GM10248 (cell line): ENCODE measurements at regions not wholly inside any gene's neighbourhood (a gene's known extent, or its start where the extent isn't known, plus 50 kb on each side); places are given as distances from the start of the nearest gene placed in this dataset.

Experiments
- CTCF ChIA-PET: fragments of 300-600 bp; sonication (Branson Sonifier 250); formaldehyde crosslinking; extraction: SDS; loops from one replicate; lab custom pipeline; 2021; ENCODE audit warnings: antibody characterized with exemption; lab: Yijun Ruan, JAX
- POLR2A ChIA-PET: fragments of 350-650 bp; sonication (Branson Sonifier 250); formaldehyde crosslinking; extraction: SDS; loops from one replicate; lab custom pipeline; 2020; ENCODE audit warnings: antibody characterized with exemption; lab: Yijun Ruan, JAX
- DNase-seq: peaks from one replicate; pipeline ENCODE4 v3.0.0; 2012; ENCODE audit errors: extremely low spot score
- TF ChIP-seq, protein P1 (sequence below): IDR thresholded peaks from 2 replicates; pipeline ENCODE4 v1.5.1; 2012; ENCODE audit warnings: mild to moderate bottlenecking, low read depth; ENCODE audit errors: extremely low read depth, missing control alignments, control extremely low read depth

DNA sequence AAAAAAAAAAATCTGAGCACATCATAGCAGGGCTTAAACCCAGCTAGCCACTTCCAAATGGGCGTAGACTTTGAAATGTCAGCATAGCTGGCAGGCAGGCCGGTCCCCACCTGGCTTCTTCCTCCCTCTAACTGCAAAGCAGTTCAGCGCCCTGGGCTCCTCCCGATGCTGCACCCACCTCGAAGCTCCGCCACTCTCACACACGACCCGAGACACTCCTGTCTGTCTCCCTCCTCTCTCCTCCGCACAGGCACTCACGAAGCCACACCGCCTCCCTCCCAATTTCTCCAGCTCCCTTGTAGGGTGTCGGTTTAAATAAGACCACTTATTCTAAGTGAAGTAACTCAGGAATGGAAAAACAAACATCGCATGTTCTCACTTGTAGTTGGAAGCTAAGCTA, 301.3 kb downstream of the NPHP4 start:
- TF ChIP-seq, protein P1, sequence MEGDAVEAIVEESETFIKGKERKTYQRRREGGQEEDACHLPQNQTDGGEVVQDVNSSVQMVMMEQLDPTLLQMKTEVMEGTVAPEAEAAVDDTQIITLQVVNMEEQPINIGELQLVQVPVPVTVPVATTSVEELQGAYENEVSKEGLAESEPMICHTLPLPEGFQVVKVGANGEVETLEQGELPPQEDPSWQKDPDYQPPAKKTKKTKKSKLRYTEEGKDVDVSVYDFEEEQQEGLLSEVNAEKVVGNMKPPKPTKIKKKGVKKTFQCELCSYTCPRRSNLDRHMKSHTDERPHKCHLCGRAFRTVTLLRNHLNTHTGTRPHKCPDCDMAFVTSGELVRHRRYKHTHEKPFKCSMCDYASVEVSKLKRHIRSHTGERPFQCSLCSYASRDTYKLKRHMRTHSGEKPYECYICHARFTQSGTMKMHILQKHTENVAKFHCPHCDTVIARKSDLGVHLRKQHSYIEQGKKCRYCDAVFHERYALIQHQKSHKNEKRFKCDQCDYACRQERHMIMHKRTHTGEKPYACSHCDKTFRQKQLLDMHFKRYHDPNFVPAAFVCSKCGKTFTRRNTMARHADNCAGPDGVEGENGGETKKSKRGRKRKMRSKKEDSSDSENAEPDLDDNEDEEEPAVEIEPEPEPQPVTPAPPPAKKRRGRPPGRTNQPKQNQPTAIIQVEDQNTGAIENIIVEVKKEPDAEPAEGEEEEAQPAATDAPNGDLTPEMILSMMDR, result no peak

DNA sequence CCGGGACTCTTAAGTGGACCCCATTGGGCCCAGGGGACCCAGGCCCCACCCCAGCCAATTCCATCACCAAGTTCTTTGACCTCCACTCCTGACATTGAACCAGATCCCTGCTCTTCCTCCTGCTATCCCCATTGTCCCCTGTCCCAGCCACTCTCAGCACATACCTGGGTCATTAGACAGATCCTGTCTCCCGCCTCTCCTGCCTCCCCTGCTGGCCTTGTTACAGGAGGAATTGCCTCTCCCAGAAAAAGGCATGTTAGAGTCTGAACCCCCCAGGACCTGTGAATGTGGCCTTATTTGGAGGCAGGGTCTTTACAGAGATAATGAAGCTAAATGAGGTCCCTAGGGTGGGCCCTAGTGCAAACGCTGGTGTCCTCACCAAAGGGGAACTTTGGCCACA, 301.9 kb downstream of the NPHP4 start:
- no peak for DNase-seq
- ChIA-PET POLR2A (no interaction called here), CTCF (no interaction called here)
- TF ChIP-seq, protein P1, result no peak

More for the DNA sequence above, 301.3 kb downstream of the NPHP4 start:
- POLR2A ChIA-PET, result no interaction called here
- DNase-seq, result no peak
- CTCF ChIA-PET, result no interaction called here

DNA sequence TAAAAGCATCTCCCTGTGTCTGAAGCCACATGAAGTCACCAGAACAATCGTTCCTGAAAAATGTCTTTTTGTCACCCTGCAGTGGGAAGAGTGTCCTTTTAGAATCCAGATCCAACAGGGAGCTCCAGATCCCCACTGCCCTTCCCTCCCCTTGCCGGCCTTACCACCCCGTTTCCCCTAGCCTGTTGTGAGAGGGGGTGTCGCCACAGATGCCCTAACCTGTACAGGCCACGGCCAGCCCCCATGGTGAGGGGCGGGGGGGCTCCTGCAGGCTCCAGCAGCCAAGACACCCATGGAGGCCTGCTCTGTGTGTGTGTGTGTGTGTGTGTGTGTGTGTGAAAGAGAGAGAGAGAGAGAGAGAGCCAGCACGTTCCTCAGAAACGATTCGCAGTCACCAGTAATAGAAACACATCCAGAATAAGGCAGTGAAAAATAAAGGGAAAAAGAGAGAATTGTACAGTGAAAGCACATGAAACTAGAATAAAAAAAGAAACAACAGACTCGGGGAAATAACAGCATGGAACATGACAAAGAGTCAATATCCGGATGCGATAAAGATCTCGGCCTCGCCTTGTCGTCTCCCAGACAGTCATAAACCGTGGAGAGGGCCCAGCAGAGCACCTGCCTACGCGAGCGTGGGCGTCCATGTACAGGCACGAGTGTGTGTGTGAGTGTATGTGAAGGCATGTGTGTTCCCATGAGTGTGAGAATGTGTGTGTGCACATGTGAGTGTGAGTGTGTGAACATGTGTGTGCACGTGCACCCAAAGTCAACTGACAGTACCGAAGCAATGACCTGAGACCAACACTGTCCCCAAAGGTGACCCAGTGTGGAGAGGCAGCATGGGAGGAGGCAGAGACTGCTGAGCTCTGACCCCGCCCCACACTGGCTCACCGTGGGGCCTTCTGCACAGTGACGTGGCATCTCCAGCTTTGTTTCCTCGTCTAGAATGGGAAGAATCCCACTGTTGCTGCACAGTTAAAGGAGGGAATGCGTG, 303.8 kb downstream of the NPHP4 start:
- TF ChIP-seq, protein P1, result no peak
- ChIA-PET POLR2A (no interaction called here), CTCF (no interaction called here)
- DNase-seq, result no peak

DNA sequence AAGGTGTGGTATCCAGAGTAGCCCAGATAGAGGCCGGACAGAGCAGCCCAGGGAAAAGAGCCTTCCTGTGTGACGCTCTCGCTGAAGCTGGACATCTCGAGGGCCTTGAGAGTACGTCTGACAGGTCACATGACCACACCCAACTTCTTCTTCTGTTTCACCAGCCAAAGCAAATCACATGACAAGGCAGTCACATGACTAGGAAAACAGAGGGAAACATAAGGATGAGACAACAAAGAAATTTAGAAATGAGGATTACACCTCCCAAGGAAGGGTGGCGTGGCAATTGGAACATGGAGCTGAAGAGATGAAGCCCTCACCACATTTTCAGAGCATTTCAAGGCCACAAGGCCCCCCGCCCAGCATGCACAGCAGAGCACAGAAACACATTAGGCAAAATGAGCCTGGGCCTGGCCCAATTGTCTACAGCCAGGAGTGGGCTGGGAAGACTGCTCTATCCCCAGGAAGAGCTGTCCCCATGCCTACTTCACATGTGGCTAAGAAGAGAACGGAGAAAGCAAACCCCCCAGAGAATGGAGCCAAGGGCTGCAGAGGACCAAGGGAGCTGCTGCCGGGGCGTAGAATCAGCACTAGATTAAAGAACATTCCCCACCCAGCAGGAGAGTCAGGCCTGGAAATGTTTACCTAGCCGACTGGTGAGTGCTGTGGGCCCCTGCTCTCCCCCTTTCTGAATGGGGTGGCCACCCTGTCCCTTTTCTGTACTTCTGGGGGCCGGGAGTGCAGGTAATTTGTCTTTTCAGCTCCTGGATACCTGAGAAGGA, 305.1 kb downstream of the NPHP4 start:
- POLR2A ChIA-PET, result no interaction called here
- CTCF ChIA-PET, result no interaction called here
- DNase-seq, result no peak
- TF ChIP-seq, protein P1, result no peak

DNA sequence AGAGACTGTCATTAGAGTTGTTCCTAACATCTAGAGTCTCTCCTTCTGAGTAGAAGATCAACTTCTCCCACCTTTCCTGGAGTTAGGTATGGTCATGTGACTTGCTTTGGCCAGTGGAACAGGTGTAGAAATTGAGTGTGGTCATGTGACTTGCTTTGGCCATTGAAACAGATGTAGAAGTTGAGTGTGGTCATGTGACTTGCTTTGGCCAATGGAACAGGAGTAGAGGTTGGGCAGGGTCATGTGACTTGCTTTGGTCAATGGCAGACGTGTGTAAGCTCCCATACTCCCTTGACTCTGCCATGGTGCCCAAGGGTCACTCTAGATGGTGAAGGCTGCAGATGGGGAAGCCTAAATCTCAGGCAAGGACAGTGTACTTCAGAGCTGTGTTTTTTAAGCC, 306.0 kb downstream of the NPHP4 start:
- DNase-seq, result no peak
- ChIA-PET CTCF (no interaction called here), POLR2A (no interaction called here)
- TF ChIP-seq, protein P1, result no peak

DNA sequence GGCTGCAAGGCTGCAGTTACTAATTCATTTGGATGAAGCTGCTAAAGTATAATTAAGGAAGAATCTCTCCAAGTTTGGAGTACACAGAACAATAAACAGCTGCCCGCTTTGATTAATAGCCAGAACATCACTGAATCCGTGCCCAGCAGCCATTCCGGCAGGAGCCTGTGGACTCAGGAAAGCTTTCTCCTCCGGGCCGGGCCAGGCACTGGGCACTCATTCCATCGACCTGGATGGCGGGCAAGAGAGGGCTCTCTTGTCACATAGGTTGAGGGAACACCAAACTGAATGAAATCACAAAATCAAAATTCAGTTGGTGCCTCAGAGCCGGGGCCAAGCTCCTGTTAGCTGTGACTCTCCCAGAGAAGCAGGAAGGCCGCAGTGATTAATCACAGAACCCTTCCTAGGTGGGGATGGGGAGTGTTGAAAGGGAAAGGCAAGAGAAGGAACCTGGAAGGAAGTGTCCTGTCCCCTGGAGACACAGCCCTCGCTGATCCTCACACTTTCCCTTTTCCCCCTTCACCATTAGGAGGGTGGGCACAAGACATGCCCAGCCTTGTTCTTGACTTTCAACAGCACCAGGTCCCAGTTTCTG, 306.7 kb downstream of the NPHP4 start:
- no peak for DNase-seq
- TF ChIP-seq, protein P1, result no peak
- ChIA-PET POLR2A (no interaction called here), CTCF (no interaction called here)
